GM18517 (cell line): ENCODE measurements at regions not wholly inside any gene's neighbourhood (a gene's known extent, or its start where the extent isn't known, plus 50 kb on each side); places are given as distances from the start of the nearest gene placed in this dataset.
"Not testable (repeated sequence)": the region's sequence is repeated elsewhere in the genome, so short reads cannot be mapped to it uniquely, and the experiment has no call there.

Experiments used
- ATAC-seq: cut with Tn5 transposase; IDR thresholded peaks from one replicate; pipeline ENCODE4 v1.9.1; 2021; ENCODE audit warnings: mild to moderate bottlenecking, moderate library complexity; ENCODE audit not compliant: unreplicated experiment

DNA sequence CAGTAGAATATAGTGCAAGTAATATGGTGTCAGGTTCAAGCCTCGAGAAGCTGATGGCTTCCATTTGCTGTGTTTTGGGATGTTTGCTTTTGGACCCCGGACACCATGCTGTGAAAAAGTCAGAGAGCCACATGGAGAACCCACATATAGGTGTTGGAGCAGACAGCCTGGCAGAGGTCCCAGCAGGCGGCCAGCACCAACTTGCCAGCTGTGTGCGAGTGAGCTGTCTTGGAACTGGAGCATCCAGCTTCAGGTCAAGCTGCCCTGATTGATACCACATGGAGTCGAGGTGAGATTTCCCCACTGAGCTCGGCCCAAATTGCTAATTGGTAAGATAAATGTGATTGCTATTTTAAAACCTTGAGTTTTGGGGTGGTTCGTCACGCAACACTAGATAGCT is 185.7 kb upstream of the TBL1XR1 start:
- no peak for ATAC-seq

DNA sequence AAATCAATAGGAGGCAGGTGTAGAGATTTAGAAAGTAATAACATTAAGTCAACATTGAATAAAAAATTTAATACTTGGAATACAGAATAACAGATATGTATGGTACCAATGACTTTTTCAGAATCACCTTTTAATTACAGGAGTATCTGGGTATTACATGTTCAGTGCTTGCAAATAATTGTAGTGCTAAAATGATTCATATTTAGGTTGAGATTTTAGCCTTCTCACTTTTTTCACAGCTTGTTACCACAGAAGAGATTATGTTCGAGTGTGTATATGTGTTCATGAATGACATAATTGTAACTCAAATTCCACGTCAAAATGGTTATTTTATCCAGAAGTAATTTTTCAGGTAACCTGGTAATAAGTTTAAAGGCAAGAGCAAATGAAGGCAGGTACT is 187.9 kb upstream of the TBL1XR1 start:
- no peak for ATAC-seq

DNA sequence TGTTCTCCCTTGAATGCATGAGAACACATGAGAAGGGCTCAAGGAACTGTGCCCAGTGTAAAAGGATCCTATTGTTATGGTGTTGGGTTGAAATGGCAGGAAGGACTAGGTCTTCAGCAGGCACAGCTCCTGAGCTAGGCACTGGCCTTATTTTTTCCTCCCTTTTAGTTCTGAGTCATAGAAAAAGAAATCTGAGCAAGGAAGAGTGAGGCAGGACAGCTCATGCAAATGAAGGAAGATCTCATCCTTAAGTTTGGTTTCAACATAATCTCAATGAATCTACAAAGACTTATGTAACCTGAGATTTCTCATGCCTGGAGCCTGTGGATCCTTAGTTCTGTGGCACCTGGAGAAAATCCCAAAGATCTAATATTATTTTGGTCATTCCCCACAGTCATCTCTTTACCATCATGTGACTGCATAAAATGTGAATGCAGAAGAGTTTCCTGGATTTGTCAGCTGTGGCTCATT is 188.6 kb upstream of the TBL1XR1 start:
- ATAC-seq, result no peak

DNA sequence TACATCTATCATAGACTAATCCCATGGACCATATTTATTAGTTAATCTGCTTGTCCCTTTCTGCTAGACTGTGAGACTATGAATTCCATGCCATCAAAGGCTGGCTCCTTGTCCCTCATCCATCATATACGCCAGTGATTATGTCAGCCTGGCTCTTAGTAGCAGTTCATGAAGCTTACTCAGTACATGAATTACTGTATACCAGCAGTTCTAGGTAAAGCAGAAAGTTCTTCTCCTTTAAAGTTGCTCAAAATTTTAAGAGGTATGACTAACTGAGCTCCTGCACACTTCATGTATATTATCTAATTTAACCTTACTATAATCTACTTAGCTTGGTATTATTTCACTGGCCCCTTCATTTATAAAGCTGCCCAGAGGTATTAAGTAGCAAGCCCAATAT is 190.9 kb upstream of the TBL1XR1 start:
- no peak for ATAC-seq

DNA sequence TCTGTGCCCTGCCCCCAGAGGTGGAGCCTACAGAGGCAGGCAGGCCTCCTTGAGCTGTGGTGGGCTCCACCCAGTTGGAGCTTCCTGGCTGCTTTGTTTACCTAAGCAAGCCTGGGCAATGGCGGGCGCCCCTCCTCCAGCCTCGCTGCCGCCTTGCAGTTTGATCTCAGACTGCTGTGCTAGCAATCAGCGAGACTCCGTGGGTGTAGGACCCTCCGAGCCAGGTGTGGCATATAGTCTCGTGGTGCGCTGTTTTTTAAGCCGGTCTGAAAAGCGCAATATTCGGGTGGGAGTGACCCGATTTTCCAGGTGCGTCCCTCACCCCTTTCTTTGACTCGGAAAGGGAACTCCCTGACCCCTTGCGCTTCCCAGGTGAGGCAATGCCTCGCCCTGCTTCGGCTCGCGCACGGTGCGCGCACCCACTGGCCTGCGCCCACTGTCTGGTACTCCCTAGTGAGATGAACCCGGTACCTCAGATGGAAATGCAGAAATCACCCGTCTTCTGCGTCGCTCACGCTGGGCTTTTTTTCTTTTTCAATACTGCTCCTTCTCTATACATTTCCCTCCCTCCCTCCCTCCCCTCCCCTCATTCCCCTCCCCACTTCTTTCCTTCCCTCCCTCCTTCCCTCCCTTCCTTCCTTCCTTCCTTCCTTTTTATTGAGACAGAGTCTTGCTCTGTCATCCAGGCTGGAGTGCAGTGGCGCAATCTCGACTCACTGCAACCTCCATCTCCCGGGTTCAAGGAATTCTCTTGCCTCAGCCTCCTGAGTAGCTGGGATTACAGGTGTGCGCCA is 197.1 kb upstream of the TBL1XR1 start:
- not testable (repeated sequence) for ATAC-seq

DNA sequence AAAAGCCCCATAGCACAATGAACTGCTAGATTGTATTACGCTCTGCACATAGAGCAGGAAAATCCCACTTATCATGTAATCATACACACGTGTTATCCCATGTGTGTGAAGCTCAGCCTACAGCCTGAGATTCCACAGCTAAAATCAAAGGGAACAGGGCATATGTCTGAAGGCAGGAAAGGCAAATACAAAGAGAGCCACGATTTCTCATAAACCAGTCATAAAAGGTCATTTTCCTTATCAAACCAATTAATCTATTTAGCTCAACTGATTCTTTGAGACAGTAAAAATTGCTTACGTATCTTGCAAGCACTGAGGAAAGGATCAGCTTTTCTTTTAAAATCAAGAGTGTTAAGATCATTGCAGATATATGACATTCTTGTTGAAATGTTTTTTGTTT is 199.5 kb upstream of the TBL1XR1 start:
- no peak for ATAC-seq

DNA sequence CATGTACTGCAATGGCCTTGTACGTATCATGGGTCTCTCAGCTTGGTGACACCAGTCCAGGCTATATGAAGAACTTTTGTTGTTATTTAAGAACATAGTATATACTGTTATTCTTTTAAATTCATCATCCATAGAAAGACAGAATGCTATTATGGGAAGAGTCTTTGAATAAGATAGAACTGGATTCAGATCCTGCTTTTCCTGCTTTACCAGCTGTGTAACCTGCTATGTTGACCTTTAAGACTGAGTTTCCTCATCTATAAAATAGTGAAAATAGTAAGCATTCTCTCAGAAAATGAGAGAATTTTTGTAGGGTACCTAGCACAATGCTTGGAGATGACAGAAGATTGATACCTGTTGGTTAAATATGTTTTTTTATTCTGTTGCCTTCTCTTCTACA is 204.1 kb upstream of the TBL1XR1 start:
- no peak for ATAC-seq

DNA sequence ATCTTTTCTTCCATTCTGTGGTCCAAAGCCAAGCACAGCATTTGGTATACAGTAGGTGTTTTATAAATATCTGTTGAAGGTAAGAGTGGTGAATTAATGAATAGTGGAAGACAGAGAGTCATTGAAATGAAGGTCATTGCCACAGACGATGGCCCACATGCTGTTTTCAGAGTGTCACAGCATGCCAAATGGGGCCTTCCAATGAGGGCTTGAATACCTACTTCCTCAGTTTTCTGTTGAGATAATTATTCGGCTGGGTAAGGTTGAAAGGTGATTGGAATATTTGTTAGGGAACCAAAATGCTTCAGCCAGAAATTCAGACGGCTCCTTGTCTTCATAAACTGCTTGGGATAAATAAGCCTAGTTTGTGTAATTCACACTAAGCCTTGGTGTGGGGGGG is 205.3 kb upstream of the TBL1XR1 start:
- no peak for ATAC-seq

DNA sequence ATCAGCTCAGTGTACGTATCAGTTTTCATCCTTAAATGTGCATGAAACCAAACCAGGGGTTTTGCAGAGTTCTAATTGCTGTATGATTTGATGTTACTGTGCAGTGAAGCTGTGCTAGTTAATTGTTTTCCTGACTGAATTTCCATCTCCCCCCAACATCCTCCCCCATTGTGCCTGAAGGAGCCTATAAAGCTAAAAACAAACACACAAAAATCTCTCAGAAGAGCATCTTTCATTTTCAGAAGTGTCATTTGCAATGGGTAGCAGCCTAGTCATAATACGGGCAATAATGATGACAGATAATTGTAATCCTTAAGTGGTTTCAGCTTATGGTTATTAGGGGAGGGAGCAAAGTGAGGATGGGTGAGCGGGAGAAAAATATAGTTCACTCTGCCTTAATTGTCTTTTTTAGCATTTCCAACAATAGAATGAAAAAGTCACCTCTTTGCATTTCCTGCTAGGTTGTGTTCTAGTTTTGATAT is 207.9 kb upstream of the TBL1XR1 start:
- no peak for ATAC-seq

DNA sequence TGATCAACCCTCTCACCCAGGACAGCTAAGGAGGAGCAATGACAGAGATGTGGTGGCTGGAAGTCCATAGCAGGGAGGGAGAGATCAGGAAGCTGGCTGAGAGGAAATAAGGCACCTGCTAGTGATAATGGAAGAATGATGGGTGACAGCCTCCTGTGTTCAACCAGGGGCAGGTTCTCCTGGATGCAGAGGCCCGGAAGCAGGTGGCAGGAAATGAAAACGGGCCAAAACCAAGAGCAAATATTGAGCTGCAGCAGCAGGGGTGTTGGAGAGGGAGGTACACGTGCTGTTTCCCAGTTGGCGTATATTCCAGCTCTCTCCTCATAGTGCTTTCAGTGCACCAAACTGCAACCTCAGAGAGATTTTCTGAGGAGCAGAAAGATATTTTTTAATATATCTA is 213.4 kb upstream of the TBL1XR1 start:
- ATAC-seq, result no peak

DNA sequence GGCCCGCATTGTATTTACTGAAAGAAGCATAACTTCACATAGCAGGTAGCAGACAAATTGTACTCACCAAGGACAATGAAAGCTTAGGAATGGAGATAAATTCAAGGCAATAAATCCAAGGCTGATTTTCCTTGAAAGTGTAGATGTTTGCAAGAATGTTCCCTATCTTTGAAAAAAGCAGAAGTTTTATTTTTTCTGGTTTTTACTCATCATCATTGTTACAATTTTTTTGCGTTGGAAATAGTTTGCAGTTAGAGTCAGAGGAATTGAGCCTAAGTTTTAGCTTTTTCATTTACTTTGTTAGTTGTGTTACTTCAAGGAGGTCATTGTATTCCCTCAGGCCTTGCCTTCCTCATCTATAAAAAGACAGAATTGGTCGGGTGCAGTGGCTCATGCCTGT is 213.9 kb upstream of the TBL1XR1 start:
- no peak for ATAC-seq

DNA sequence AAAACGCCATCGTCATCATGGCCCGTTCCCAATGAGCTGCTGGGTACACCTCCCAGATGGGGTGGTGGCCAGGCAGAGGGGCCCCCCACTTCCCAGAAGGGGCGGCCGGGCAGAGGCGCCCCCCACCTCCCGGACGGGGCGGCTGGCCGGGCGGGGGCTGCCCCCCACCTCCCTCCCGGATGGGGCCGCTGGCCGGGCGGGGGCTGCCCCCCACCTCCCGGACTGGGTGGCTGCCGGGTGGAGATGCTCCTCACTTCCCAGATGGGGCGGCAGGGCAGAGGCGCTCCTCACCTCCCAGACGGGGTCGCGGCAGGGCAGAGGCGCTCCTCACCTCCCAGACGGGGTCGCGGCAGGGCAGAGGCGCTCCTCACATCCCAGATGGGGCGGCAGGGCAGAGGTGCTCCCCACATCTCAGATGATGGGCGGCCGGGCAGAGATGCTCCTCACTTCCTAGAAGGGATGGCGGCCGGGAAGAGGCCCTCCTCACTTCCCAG is 215.4 kb upstream of the TBL1XR1 start:
- ATAC-seq, result not testable (repeated sequence)

DNA sequence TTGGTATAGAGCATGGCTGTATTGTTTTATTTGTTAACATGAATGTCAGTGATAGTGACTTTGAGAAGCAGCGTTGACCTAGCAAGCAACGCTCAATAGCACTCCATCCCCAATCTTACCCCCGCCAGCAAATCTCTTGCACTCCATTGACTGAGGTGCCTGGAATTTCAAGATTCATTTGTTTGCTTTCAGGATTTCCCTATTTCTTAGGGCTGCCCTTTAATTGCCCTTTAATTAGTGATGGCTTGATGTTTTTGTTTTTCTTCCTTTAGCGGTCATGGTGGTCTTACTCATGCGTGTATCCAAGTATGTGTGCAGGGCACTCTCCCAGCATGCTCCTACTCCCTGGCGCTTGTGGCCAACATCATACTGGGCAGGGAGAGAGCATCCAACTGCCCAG is 216.8 kb upstream of the TBL1XR1 start:
- ATAC-seq, result no peak

DNA sequence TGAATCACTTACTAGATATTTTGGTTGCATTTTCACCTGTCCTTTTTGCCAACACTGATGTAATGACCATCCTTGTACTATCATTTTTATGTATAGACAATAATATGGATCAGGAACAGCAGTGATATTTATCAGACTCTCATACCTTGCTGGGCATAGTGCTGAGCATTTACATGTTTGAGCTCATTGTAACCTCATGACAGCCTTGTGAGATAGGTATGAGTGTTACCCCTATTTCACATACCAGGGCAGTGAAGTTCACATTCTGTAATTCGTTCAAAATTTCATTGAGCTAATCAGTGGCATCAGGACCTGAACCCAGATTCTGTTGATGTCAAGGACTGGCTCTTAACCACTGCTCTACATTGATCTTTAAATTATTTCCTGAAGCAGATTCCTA is 221.5 kb upstream of the TBL1XR1 start:
- no peak for ATAC-seq

DNA sequence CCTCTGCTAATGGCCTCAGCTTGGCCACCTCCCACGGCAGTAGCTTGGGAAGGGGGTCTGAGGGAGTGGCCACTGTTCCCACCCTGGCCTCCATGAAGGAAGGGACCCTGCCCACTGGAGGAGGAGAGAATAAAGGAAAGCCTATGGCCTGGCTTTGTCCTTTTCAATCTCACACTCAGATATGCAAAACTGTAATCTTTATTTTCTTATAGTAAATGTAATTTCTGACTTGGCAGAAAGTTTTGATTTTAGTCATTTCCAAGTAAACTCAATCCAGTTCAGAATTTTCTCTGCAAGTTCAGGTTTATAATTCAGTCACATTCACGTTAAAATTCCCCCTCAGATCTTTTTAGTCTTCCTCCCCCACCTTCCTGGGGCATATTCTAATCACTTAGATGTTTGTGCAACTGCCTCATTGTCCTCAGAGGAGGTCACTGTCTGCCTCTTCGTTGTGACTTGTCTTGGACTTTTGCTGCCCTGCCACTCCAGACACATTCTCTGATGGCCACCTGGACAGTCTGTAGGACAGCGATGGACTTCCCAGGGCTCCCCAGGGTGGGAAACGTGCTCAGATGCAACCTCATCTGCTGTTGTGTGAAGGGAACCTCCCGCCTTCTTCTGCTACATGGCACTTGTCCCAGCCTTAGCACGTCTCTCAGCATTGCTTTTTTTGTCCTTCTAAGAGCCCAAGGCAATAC is 222.8 kb upstream of the TBL1XR1 start:
- peak; percentile 46 for ATAC-seq

DNA sequence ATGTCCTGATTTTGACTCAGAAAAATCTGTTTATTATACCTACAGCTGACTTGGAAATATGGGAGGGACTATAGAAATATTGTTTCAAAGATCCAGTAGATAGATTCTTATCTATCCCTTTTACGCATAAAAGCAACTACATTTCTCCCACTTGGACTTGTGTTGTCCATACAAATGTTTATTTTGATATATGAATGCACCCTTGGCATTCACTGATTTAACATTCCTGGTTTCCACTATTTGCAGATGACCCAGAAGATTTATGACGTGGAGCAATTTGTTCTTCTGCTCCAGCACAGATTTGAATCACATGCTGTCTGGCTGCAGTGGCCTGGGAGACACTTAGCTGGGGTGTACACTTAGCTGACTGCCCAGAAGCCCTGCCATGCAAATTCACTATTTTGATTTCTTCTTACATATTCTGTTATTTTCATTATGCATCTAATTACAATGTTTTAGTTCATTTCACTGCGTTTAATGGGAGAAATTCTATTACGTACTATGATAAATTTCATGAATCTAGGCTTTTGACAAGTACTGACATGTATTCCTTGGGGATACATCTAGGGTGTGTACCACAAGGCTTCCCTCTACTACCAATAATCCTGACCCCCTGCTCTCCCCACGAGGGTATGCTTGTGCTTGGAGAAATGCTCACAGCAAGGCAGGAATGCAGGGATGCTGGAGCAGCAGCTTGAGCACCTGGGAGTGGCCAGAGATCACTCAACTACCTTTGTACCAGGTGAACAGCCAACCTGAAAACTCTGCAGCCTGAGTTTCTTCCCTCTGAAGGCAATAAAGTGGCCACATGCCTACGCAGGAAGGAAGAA is 223.6 kb upstream of the TBL1XR1 start:
- ATAC-seq, result no peak

DNA sequence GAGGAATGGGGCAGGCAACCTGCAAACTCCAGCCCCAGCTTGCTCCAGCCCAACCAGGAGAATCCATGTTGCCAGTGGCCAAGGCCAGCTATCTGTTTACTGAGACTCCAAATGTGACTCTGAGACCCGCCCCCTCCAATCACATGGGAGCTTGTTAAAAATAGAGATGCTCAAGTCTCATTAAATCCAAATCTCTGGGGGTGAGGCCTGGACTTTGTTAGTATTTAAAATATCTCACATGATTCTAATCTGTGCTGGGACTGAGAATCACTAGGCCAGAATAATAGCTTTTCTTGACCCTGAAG is 224.2 kb upstream of the TBL1XR1 start:
- no peak for ATAC-seq

DNA sequence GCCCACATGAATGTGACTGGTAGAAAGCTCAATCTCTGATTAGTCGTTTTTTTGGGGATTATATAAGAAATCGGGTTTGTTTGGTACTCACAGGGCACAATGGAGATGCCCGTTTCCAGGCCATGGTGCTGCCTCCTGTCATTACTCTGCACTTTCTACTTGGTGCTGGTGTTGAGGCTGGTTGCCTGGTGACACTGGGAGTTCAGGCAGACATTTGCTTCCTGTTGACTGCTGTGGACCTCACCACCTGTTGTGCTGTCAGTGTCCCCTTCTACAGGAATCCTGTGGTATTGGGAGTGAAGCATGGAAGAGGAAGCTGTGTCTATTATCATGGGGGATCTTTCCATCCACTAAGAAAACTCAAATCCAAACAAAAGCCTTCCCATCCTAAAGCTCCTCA is 227.2 kb upstream of the TBL1XR1 start:
- ATAC-seq, result no peak

DNA sequence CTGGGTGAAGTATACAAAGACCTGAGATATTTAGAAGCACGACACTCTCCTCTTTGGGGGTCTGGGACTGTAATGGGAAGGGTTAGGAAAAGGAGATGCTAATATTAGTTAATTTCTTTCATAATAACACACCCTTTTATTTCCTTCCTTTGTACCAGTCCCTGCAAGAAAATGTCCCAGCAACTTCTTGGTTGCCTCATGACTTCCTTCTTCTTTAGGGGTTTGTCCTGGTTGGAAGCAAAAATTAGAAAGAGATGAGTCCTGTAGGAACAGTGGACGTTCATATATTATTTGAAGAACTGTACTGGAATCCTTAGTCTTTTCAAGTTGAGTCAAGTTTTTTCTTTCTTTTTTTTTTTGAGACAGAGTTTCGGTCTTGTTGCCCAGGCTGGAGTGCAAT is 227.8 kb upstream of the TBL1XR1 start:
- ATAC-seq, result no peak

DNA sequence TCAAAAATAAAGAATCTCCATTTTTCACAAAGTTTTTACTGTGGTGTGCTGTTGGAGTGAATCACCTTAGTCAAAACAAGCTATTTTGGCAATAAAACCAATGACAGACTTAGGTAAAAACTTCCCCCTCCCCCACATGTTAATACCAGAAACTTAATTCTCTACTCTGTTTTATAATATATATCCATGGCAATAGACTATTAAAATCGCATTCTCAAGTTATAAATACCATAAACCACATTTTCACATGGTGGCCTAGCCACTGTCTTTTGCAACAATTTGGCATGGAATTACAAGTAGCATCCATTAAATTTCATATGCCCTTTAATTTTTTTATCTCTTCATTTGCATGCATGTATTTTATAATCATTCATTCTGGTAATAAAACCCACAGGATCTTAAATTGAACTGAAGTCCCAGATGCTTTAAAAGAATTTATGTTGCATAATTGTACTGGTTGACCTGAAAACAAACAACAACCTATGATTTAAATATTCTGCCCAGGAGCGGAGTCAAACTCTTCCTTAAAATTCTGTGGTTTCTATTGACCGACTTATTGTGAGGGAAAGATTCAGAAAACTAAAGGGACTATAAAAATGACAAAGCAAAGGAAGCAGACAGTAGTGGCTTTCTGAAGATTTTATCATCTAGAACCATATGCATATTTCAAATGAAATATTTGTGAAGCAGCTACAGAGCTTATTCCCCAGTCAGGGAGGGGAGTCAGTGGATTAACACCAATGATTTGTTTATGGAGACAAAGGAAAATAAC is 229.0 kb upstream of the TBL1XR1 start:
- ATAC-seq, result no peak
